Transverse colon (tissue), 4 donors: ENCODE measurements at regions not wholly inside any gene's neighbourhood (a gene's known extent, or its start where the extent isn't known, plus 50 kb on each side); places are given as distances from the start of the nearest gene placed in this dataset.

Experiments used
- DNase-seq: peaks from one replicate; pipeline ENCODE4 v3.0.0-alpha.2; 2019
- H3K27ac ChIP-seq, 4 donors: fragments of 200-600 bp; sonication (generic); 2 replicates each; pipeline ENCODE4 v1.5.1; 2016 to 2018; ENCODE audit warnings: inconsistent platforms in 4 of 4
- H3K27me3 ChIP-seq: fragments of 200-600 bp; sonication (generic); 2 replicates; pipeline ENCODE4 v1.5.1; 2017; ENCODE audit warnings: inconsistent platforms
- H3K36me3 ChIP-seq, 4 donors: fragments of 200-600 bp; sonication (generic); 2 replicates each; pipeline ENCODE4 v1.5.1; 2017 to 2019; ENCODE audit warnings: inconsistent platforms in 4 of 4
- H3K4me1 ChIP-seq, 4 donors: fragments of 200-600 bp; sonication (generic); 2 replicates each; pipeline ENCODE4 v1.5.1; 2017 to 2020; ENCODE audit warnings: inconsistent platforms in 4 of 4
- H3K4me3 ChIP-seq, 4 donors: fragments of 200-600 bp; sonication (generic); 1 replicate in 1 of 4; 2 replicates in 3 of 4; pipeline versions ENCODE4 v1.5.1 to v1.6.1; 2017 to 2019; ENCODE audit warnings: inconsistent platforms in 4 of 4
- H3K9me3 ChIP-seq, 2 donors: fragments of 200-600 bp; sonication (generic); 2 replicates each; pipeline ENCODE4 v1.5.1; 2017 to 2019; ENCODE audit warnings: inconsistent platforms in 2 of 2
- EP300 ChIP-seq: sonication (generic); formaldehyde crosslinking; IDR thresholded peaks from one replicate; pipeline ENCODE4 v1.6.1; 2017; ENCODE audit warnings: antibody characterized with exemption, low read depth
- POLR2A ChIP-seq: fragments of 450-650 bp; IDR thresholded peaks from one replicate; pipeline ENCODE4 v1.6.1; 2016; ENCODE audit warnings: antibody characterized with exemption, mild to moderate bottlenecking, moderate library complexity
- POLR2AphosphoS5 ChIP-seq, 3 donors: sonication (generic); formaldehyde crosslinking; IDR thresholded peaks; one replicate each; pipeline ENCODE4 v1.6.1; 2016; ENCODE audit warnings: antibody characterized with exemption in 3 of 3
- WGBS, 2 donors: methylation state at CpG; one replicate each; pipeline ENCODE4 v1.1.5; 2018; ENCODE audit warnings: low coverage in 1 of 2; 5-methylcytosine and 5-hydroxymethylcytosine counted together
- in situ Hi-C, 4 donors: fragments of 200-750 bp; cut with MboI; loops; one replicate each; pipeline versions ENCODE4 v1.15.0 to v1.15.1; 2017; ENCODE audit warnings: low sequenced_read_pairs in 3 of 4, low pct_ligation_motif_present in 1 of 4, low pct_unique_long_range_greater_than_20kb in 1 of 4
- intact Hi-C: fragments of 100-400 bp; cut with DNase I; formaldehyde crosslinking; loops from one replicate; pipeline ENCODE4 v1.15.1; 2023; ENCODE audit warnings: low total_unique reads
- TF ChIP-seq, protein P1 (sequence below), 5 experiments: fragments of 200-600 bp in 3 of 5; fragments of 450-650 bp in 2 of 5; sonication (generic) in 3 of 5; IDR thresholded peaks; 1 replicate in 2 of 5; 2 replicates in 3 of 5; pipeline ENCODE4 v1.5.1; 2016 to 2017; ENCODE audit warnings: antibody characterized with exemption in 5 of 5, inconsistent platforms in 3 of 5, mild to moderate bottlenecking in 2 of 5, moderate library complexity in 1 of 5

DNA sequence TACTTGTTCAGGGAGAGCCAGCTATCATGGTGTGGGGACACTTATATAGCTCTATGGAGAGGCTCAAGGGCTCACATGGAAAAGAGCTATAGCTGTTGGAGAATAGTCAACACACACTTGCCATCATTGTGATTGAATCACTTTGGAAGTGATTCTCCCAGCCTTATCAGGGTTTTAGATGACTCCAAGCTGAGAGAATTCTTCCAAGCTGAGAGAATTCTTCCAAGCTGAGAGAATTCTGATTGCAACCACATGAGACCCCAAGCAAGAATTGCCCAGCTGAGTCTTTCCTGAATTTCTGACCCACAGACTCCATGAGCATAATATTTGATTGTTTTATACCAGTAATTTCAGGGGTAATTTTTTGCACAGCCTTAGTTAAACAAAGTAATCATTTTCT is 1318.3 kb upstream of the RAG2 start:
- no peak for DNase-seq
- TF ChIP-seq POLR2AphosphoS5 (IDR thresholded peaks at IDR 0.05) (no peak), EP300 (no peak), POLR2A (no peak)
- TF ChIP-seq, protein P1, sequence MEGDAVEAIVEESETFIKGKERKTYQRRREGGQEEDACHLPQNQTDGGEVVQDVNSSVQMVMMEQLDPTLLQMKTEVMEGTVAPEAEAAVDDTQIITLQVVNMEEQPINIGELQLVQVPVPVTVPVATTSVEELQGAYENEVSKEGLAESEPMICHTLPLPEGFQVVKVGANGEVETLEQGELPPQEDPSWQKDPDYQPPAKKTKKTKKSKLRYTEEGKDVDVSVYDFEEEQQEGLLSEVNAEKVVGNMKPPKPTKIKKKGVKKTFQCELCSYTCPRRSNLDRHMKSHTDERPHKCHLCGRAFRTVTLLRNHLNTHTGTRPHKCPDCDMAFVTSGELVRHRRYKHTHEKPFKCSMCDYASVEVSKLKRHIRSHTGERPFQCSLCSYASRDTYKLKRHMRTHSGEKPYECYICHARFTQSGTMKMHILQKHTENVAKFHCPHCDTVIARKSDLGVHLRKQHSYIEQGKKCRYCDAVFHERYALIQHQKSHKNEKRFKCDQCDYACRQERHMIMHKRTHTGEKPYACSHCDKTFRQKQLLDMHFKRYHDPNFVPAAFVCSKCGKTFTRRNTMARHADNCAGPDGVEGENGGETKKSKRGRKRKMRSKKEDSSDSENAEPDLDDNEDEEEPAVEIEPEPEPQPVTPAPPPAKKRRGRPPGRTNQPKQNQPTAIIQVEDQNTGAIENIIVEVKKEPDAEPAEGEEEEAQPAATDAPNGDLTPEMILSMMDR (IDR thresholded peaks at IDR 0.05) = no peak
- Histone ChIP-seq H3K4me3 (no peak overlapping the region), H3K27ac (no peak overlapping the region), H3K36me3 (no peaks in the 10 kb centered on the region), H3K27me3 (no peaks in the 10 kb centered on the region), H3K9me3 (no peaks in the 10 kb centered on the region), H3K4me1 (no peaks in the 10 kb centered on the region)
- in situ Hi-C loops = no loop called here
- intact Hi-C loops = no loop called here

DNA sequence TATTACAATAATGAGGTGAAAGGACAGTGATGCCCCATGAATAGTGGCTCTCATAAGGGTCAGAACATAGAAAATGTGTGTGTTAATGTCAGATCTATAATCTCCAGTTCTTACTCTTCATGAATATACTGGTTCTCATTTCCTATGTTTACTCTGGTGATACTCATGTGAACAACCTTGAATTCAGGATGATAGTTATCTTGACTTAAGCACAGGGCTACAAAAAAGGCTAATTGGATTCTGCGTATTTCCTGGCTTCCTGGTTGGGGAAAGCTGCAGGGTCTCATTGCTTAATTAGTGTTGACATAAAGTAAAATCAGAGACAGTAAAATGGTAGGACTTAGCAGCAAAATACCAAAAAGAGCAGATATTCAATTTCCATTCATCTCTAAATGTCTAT is 1316.8 kb upstream of the RAG2 start:
- intact Hi-C loops (no loop called here), in situ Hi-C loops (no loop called here)
- H3K36me3 ChIP-seq = no peaks in the 10 kb centered on the region
- DNase-seq = no peak
- H3K4me3 ChIP-seq = no peak overlapping the region
- H3K27ac ChIP-seq = no peak overlapping the region
- no peaks in the 10 kb centered on the region for H3K4me1 ChIP-seq
- no peaks in the 10 kb centered on the region for H3K9me3 ChIP-seq
- no peaks in the 10 kb centered on the region for H3K27me3 ChIP-seq
- TF ChIP-seq EP300 = no peak
- TF ChIP-seq POLR2A = no peak
- TF ChIP-seq POLR2AphosphoS5 (IDR thresholded peaks at IDR 0.05) = no peak
- TF ChIP-seq, protein P1 (IDR thresholded peaks at IDR 0.05) = no peak
- 41 to 75% methylated on average over 1 of the region's 1 CpG for WGBS, 2 donors

DNA sequence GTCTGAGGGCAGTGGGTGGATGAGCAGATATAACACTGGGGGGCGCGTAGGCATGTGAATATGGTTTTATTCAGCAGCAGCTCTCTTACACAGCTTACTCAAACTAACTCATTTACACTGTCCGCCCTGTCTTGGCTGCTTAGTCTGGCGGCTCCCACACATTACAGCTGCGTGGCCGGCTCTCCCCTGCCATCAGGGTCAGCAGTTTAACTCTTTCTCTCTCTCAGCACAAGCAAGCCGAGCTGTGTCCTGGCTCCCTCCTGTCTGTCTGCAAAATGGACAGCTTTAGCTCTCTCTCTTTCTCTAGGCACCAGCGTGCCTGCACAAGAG is 1310.1 kb upstream of the RAG2 start:
- no peak overlapping the region for H3K27ac ChIP-seq
- H3K4me1 ChIP-seq = no peaks in the 10 kb centered on the region
- DNase-seq = no peak
- no peak overlapping the region for H3K4me3 ChIP-seq
- H3K9me3 ChIP-seq = no peaks in the 10 kb centered on the region
- intact Hi-C loops = no loop called here
- no peaks in the 10 kb centered on the region for H3K27me3 ChIP-seq
- WGBS, 2 donors = 84% methylated on average over 8 of the region's 8 CpGs; no CpG with 5 or more reads in 1 of the 2 donors
- TF ChIP-seq EP300 (no peak), POLR2A (no peak), POLR2AphosphoS5 (IDR thresholded peaks at IDR 0.05) (no peak)
- TF ChIP-seq, protein P1 (IDR thresholded peaks at IDR 0.05) = no peak
- in situ Hi-C loops = no loop called here
- no peaks in the 10 kb centered on the region for H3K36me3 ChIP-seq

GRCh38 chr11:37907436-37908218 is 1309.6 kb upstream of the RAG2 start:
- TF ChIP-seq POLR2A (no peak), EP300 (no peak), POLR2AphosphoS5 (IDR thresholded peaks at IDR 0.05) (no peak)
- TF ChIP-seq, protein P1 (IDR thresholded peaks at IDR 0.05) = no peak
- intact Hi-C loops = no loop called here
- Histone ChIP-seq H3K36me3 (no peaks in the 10 kb centered on the region), H3K27me3 (no peaks in the 10 kb centered on the region), H3K27ac (no peak overlapping the region), H3K4me1 (no peaks in the 10 kb centered on the region), H3K4me3 (no peak overlapping the region), H3K9me3 (no peaks in the 10 kb centered on the region)
- 83% methylated on average over 20 of the region's 20 CpGs; no CpG with 5 or more reads in 1 of the 2 donors for WGBS, 2 donors
- in situ Hi-C loops = no loop called here
- DNase-seq = no peak
